ENCODE measurements at regions not wholly inside any gene's neighbourhood (a gene's known extent, or its start where the extent isn't known, plus 50 kb on each side); places are given as distances from the start of the nearest gene placed in this dataset.

DNA sequence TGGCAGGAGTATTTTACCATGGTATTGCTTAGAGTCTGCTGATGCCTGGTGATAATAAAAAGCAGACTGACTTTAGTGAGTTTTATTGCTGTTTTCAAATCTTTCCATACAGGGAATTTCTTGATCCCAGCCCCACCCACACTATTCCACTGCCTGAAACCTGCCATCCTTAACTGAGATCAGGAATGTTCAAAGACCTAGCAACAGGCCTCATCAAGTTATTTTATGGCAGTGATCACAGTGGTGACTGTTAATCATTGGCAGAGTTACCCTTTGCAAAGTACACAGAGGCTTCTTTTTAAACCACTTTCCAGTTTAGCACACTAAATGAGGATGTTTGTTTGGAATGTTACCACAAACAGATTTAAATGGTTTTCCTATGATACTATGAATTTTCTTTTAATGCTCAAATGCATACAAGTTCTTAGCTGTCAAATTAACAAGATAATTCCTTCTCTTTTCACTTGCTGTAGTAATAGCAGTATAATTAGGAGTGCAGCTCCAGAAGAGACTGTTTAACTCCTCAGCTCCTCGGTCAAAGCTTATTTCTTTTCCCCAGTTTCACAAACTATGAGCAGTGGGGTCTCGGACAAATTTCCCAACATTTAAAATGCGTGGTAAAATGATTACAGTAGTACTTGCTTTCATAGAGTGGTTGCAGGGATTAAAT is 69.9 kb upstream of the USP25 start:
- H3K4me2 ChIP-seq (ENCODE audit: insufficient read depth, low read length), result no peak overlapping the region
- no peak for TF ChIP-seq EZH2 (IDR thresholded peaks at IDR 0.05; ENCODE audit: borderline replicate concordance, low read depth, low read length, severe bottlenecking)
- TF ChIP-seq, protein P1, sequence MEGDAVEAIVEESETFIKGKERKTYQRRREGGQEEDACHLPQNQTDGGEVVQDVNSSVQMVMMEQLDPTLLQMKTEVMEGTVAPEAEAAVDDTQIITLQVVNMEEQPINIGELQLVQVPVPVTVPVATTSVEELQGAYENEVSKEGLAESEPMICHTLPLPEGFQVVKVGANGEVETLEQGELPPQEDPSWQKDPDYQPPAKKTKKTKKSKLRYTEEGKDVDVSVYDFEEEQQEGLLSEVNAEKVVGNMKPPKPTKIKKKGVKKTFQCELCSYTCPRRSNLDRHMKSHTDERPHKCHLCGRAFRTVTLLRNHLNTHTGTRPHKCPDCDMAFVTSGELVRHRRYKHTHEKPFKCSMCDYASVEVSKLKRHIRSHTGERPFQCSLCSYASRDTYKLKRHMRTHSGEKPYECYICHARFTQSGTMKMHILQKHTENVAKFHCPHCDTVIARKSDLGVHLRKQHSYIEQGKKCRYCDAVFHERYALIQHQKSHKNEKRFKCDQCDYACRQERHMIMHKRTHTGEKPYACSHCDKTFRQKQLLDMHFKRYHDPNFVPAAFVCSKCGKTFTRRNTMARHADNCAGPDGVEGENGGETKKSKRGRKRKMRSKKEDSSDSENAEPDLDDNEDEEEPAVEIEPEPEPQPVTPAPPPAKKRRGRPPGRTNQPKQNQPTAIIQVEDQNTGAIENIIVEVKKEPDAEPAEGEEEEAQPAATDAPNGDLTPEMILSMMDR (IDR thresholded peaks at IDR 0.05; ENCODE audit: borderline replicate concordance, extremely low read depth, low read length, poor library complexity, severe bottlenecking), result no peak
- H3K36me3 ChIP-seq (ENCODE audit: insufficient read depth, low read length), result no peaks in the 10 kb centered on the region
- no peaks in the 10 kb centered on the region for H3K9me3 ChIP-seq (ENCODE audit: insufficient read depth, low read length, severe bottlenecking)
- H3K4me3 ChIP-seq (ENCODE audit: low read depth in 1 of 2, low read length in 2 of 2), result no peak overlapping the region
- no peaks in the 10 kb centered on the region for H4K20me1 ChIP-seq (ENCODE audit: insufficient read depth, low read length)
- H3K4me1 ChIP-seq (ENCODE audit: insufficient read depth, low read length), result no peaks in the 10 kb centered on the region
- no peak for ATAC-seq (ENCODE audit: insufficient read depth, low read depth)
- H3K9ac ChIP-seq (ENCODE audit: low read depth, low read length), result no peak overlapping the region
- H3K79me2 ChIP-seq (ENCODE audit: insufficient read depth, low read length), result no peaks in the 10 kb centered on the region
- DNase-seq, result no peak
- H3K27ac ChIP-seq (ENCODE audit: low read length), result no peak overlapping the region
- H2AFZ ChIP-seq (ENCODE audit: low read depth, low read length), result no peak overlapping the region
- H3K27me3 ChIP-seq (ENCODE audit: insufficient read depth, low read length, poor library complexity), result no peaks in the 10 kb centered on the region

DNA sequence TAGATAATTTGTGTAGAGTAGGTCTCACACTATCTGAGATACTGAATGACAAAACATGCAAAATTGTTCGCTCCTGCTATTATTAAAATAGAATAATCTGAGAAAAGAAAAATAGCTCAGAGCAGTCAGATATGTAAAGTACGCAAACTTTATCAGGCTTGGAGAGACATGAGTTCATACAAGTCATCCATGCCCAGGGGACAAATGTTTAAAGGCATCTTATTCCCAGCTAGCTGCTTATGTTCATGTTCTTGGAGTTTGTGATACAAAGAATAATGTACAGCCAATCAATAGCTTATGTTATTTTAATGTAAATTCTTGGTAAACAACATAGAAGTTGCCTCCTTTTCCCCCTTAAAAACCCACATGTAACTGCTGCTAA is 69.4 kb upstream of the USP25 start:
- no peak overlapping the region for H2AFZ ChIP-seq (ENCODE audit: low read depth, low read length)
- no peaks in the 10 kb centered on the region for H3K79me2 ChIP-seq (ENCODE audit: insufficient read depth, low read length)
- no peaks in the 10 kb centered on the region for H3K4me1 ChIP-seq (ENCODE audit: insufficient read depth, low read length)
- H3K4me3 ChIP-seq (ENCODE audit: low read depth in 1 of 2, low read length in 2 of 2), result no peak overlapping the region
- no peaks in the 10 kb centered on the region for H3K27me3 ChIP-seq (ENCODE audit: insufficient read depth, low read length, poor library complexity)
- H3K9ac ChIP-seq (ENCODE audit: low read depth, low read length), result no peak overlapping the region
- no peak for ATAC-seq (ENCODE audit: insufficient read depth, low read depth)
- no peaks in the 10 kb centered on the region for H3K9me3 ChIP-seq (ENCODE audit: insufficient read depth, low read length, severe bottlenecking)
- H3K4me2 ChIP-seq (ENCODE audit: insufficient read depth, low read length), result no peak overlapping the region
- H3K27ac ChIP-seq (ENCODE audit: low read length), result no peak overlapping the region
- H4K20me1 ChIP-seq (ENCODE audit: insufficient read depth, low read length), result no peaks in the 10 kb centered on the region
- TF ChIP-seq EZH2 (IDR thresholded peaks at IDR 0.05; ENCODE audit: borderline replicate concordance, low read depth, low read length, severe bottlenecking), result no peak
- TF ChIP-seq, protein P1 (IDR thresholded peaks at IDR 0.05; ENCODE audit: borderline replicate concordance, extremely low read depth, low read length, poor library complexity, severe bottlenecking), result no peak
- DNase-seq, result no peak
- no peaks in the 10 kb centered on the region for H3K36me3 ChIP-seq (ENCODE audit: insufficient read depth, low read length)

DNA sequence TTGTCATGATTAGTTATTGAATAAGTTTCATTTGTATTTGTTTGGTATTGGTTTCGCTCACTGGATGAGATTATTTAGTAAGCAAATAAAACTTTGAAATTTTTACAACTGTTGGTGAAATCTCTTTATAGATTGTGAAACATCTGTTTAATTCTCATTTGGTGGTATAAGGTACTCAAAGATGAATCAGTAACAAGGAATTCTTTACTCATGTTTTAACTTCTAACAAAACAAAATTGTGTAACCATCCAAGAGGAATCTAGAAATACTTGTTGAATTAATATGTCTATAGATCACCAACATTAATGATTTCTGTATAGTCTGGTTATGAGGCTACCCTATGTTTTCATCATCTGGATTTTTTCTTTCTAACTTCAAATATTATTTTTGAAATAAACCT is 62.8 kb upstream of the USP25 start:
- Histone ChIP-seq H3K9me3 (ENCODE audit: insufficient read depth, low read length, severe bottlenecking) (no peaks in the 10 kb centered on the region), H3K27me3 (ENCODE audit: insufficient read depth, low read length, poor library complexity) (no peaks in the 10 kb centered on the region), H3K36me3 (ENCODE audit: insufficient read depth, low read length) (no peaks in the 10 kb centered on the region), H3K4me1 (ENCODE audit: insufficient read depth, low read length) (no peaks in the 10 kb centered on the region), H3K9ac (ENCODE audit: low read depth, low read length) (no peak overlapping the region), H3K79me2 (ENCODE audit: insufficient read depth, low read length) (no peaks in the 10 kb centered on the region), H3K4me3 (ENCODE audit: low read depth in 1 of 2, low read length in 2 of 2) (no peak overlapping the region), H3K27ac (ENCODE audit: low read length) (no peak overlapping the region), H2AFZ (ENCODE audit: low read depth, low read length) (no peak overlapping the region), H3K4me2 (ENCODE audit: insufficient read depth, low read length) (no peak overlapping the region), H4K20me1 (ENCODE audit: insufficient read depth, low read length) (no peaks in the 10 kb centered on the region)
- ATAC-seq (ENCODE audit: insufficient read depth, low read depth) (no peak), DNase-seq (no peak)
- TF ChIP-seq EZH2 (IDR thresholded peaks at IDR 0.05; ENCODE audit: borderline replicate concordance, low read depth, low read length, severe bottlenecking), result no peak
- TF ChIP-seq, protein P1 (IDR thresholded peaks at IDR 0.05; ENCODE audit: borderline replicate concordance, extremely low read depth, low read length, poor library complexity, severe bottlenecking), result no peak

Measured in DND-41 (cell line).